ENCODE measurements at regions not wholly inside any gene's neighbourhood (a gene's known extent, or its start where the extent isn't known, plus 50 kb on each side); places are given as distances from the start of the nearest gene placed in this dataset.
"Not testable (repeated sequence)": the region's sequence is repeated elsewhere in the genome, so short reads cannot be mapped to it uniquely, and the experiment has no call there.

GRCh38 chr7:65141405-65141778 lies 134.9 kb upstream of the ERV3-1 start:
- not testable (repeated sequence) for TF ChIP-seq CTCF (IDR thresholded peaks at IDR 0.05; ENCODE audit: insufficient read depth, low read depth, low read length); EZH2 (IDR thresholded peaks at IDR 0.05; ENCODE audit: insufficient read depth, low read length)
